K562 (cell line): ENCODE measurements at regions not wholly inside any gene's neighbourhood (a gene's known extent, or its start where the extent isn't known, plus 50 kb on each side); places are given as distances from the start of the nearest gene placed in this dataset.

Experiments used
- DMBX1 ChIP-seq: fragments of 250-450 bp; sonication (Bioruptor Pico); IDR thresholded peaks from 2 replicates; pipeline ENCODE4 v1.8.0; 2022; ENCODE audit warnings: inconsistent platforms, mild to moderate bottlenecking, moderate library complexity, borderline replicate concordance
- ETV6 ChIP-seq, 3 experiments: fragments of 150-350 bp in 1 of 3; sonication (generic) in 1 of 3; formaldehyde crosslinking in 1 of 3; IDR thresholded peaks; 2 replicates each; pipeline versions ENCODE4 v1.6.1 to v1.8.0; 2014 to 2022; ENCODE audit warnings: borderline replicate concordance in 2 of 3, low read depth in 2 of 3, antibody characterized with exemption in 1 of 3, low read length in 1 of 3, mild to moderate bottlenecking in 1 of 3, missing genetic modification reagents in 1 of 3
- FOSL1 ChIP-seq: fragments of 200-800 bp; sonication (Bioruptor generic); conservative IDR thresholded peaks from 2 replicates; pipeline ENCODE4 v1.6.1; 2016; ENCODE audit warnings: missing genetic modification characterization, missing compliant biosample characterization
- MXI1 ChIP-seq: IDR thresholded peaks from 2 replicates; pipeline ENCODE4 v1.6.1; 2011; ENCODE audit warnings: low read depth, mild to moderate bottlenecking, improper control_type of control experiment, low read length
- SMAD2 ChIP-seq: fragments of 150-350 bp; IDR thresholded peaks from 2 replicates; pipeline ENCODE4 v1.6.1; 2014; ENCODE audit warnings: low read depth, mild to moderate bottlenecking, low read length
- ZFP1 ChIP-seq: fragments of 450-650 bp; formaldehyde crosslinking; IDR thresholded peaks from 2 replicates; pipeline ENCODE4 v1.4.0; 2020; ENCODE audit warnings: mild to moderate bottlenecking, mixed read lengths
- ZNF263 ChIP-seq: sonication (generic); formaldehyde crosslinking; IDR thresholded peaks from 2 replicates; pipeline ENCODE4 v1.8.0; 2022; ENCODE audit warnings: mild to moderate bottlenecking, missing genetic modification reagents, borderline replicate concordance
- ZNF699 ChIP-seq: fragments of 250-450 bp; sonication (Bioruptor Pico); IDR thresholded peaks from 2 replicates; pipeline ENCODE4 v1.8.0; 2021; ENCODE audit warnings: mild to moderate bottlenecking, moderate library complexity; ENCODE audit not compliant: insufficient replicate concordance
- TF ChIP-seq, protein P1 (sequence below): fragments of 250-450 bp; sonication (Bioruptor Pico); IDR thresholded peaks from 2 replicates; pipeline ENCODE4 v1.9.0; 2021; ENCODE audit warnings: mild to moderate bottlenecking, inconsistent platforms
- TF ChIP-seq, protein P2 (sequence below): fragments of 450-650 bp; formaldehyde crosslinking; IDR thresholded peaks from 2 replicates; pipeline ENCODE4 v1.4.0; 2022; ENCODE audit warnings: missing genetic modification characterization
- TF ChIP-seq, protein P3 (sequence below): fragments of 250-450 bp; sonication (Bioruptor Pico); IDR thresholded peaks from 2 replicates; pipeline ENCODE4 v1.5.0; 2020; ENCODE audit warnings: mild to moderate bottlenecking, borderline replicate concordance
- TF ChIP-seq, protein P4 (sequence below): sonication (generic); formaldehyde crosslinking; IDR thresholded peaks from 2 replicates; pipeline ENCODE4 v1.8.0; 2022; ENCODE audit warnings: mild to moderate bottlenecking, missing genetic modification reagents

DNA sequence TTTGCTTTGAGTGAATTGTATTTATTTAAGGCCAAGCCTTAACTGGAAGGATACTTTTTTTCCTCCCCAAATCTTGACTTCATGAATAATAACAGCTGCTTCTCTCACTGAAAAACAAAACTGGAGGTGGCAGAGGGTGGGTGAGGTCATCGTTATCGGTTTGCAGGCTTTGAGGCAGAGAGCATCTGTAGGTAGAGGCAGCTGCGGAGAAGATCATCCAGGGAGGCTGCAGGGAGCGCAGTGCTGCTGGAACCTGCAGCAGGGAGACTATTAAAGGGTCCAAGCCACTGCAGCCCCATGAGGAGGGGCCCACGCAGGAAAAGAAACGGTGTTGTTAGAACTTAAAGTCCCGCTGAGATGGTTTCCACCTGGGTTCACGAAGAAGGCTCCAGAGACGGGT lies 112.1 kb upstream of the SDK1 start (continued):
- TF ChIP-seq, protein P1, sequence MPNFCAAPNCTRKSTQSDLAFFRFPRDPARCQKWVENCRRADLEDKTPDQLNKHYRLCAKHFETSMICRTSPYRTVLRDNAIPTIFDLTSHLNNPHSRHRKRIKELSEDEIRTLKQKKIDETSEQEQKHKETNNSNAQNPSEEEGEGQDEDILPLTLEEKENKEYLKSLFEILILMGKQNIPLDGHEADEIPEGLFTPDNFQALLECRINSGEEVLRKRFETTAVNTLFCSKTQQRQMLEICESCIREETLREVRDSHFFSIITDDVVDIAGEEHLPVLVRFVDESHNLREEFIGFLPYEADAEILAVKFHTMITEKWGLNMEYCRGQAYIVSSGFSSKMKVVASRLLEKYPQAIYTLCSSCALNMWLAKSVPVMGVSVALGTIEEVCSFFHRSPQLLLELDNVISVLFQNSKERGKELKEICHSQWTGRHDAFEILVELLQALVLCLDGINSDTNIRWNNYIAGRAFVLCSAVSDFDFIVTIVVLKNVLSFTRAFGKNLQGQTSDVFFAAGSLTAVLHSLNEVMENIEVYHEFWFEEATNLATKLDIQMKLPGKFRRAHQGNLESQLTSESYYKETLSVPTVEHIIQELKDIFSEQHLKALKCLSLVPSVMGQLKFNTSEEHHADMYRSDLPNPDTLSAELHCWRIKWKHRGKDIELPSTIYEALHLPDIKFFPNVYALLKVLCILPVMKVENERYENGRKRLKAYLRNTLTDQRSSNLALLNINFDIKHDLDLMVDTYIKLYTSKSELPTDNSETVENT, result no peak
- TF ChIP-seq, protein P2, sequence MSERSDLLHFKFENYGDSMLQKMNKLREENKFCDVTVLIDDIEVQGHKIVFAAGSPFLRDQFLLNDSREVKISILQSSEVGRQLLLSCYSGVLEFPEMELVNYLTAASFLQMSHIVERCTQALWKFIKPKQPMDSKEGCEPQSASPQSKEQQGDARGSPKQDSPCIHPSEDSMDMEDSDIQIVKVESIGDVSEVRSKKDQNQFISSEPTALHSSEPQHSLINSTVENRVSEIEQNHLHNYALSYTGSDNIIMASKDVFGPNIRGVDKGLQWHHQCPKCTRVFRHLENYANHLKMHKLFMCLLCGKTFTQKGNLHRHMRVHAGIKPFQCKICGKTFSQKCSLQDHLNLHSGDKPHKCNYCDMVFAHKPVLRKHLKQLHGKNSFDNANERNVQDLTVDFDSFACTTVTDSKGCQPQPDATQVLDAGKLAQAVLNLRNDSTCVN (CRISPR knock-in tag), result no peak
- TF ChIP-seq SMAD2, result no peak
- TF ChIP-seq, protein P3, sequence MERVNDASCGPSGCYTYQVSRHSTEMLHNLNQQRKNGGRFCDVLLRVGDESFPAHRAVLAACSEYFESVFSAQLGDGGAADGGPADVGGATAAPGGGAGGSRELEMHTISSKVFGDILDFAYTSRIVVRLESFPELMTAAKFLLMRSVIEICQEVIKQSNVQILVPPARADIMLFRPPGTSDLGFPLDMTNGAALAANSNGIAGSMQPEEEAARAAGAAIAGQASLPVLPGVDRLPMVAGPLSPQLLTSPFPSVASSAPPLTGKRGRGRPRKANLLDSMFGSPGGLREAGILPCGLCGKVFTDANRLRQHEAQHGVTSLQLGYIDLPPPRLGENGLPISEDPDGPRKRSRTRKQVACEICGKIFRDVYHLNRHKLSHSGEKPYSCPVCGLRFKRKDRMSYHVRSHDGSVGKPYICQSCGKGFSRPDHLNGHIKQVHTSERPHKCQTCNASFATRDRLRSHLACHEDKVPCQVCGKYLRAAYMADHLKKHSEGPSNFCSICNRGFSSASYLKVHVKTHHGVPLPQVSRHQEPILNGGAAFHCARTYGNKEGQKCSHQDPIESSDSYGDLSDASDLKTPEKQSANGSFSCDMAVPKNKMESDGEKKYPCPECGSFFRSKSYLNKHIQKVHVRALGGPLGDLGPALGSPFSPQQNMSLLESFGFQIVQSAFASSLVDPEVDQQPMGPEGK, result no peak
- no peak for TF ChIP-seq ETV6 (IDR thresholded peaks at IDR 0.05; ENCODE audit: borderline replicate concordance in 1 of 2, low read depth in 2 of 2, low read length in 1 of 2)
- TF ChIP-seq ETV6 (CRISPR knock-in tag; IDR thresholded peaks at IDR 0.05; ENCODE audit: borderline replicate concordance), result no peak
- TF ChIP-seq DMBX1, result no peak
- TF ChIP-seq ZNF263 (CRISPR knock-in tag), result no peak
- TF ChIP-seq, protein P4, sequence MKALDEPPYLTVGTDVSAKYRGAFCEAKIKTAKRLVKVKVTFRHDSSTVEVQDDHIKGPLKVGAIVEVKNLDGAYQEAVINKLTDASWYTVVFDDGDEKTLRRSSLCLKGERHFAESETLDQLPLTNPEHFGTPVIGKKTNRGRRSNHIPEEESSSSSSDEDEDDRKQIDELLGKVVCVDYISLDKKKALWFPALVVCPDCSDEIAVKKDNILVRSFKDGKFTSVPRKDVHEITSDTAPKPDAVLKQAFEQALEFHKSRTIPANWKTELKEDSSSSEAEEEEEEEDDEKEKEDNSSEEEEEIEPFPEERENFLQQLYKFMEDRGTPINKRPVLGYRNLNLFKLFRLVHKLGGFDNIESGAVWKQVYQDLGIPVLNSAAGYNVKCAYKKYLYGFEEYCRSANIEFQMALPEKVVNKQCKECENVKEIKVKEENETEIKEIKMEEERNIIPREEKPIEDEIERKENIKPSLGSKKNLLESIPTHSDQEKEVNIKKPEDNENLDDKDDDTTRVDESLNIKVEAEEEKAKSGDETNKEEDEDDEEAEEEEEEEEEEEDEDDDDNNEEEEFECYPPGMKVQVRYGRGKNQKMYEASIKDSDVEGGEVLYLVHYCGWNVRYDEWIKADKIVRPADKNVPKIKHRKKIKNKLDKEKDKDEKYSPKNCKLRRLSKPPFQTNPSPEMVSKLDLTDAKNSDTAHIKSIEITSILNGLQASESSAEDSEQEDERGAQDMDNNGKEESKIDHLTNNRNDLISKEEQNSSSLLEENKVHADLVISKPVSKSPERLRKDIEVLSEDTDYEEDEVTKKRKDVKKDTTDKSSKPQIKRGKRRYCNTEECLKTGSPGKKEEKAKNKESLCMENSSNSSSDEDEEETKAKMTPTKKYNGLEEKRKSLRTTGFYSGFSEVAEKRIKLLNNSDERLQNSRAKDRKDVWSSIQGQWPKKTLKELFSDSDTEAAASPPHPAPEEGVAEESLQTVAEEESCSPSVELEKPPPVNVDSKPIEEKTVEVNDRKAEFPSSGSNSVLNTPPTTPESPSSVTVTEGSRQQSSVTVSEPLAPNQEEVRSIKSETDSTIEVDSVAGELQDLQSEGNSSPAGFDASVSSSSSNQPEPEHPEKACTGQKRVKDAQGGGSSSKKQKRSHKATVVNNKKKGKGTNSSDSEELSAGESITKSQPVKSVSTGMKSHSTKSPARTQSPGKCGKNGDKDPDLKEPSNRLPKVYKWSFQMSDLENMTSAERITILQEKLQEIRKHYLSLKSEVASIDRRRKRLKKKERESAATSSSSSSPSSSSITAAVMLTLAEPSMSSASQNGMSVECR (CRISPR knock-in tag), result no peak
- TF ChIP-seq MXI1, result no peak
- TF ChIP-seq ZFP1 (CRISPR knock-in tag), result no peak
- no peak for TF ChIP-seq FOSL1
- TF ChIP-seq ZNF699 (CRISPR knock-in tag), result no peak
